Coronary artery (tissue), 2 donors: ENCODE measurements at regions not wholly inside any gene's neighbourhood (a gene's known extent, or its start where the extent isn't known, plus 50 kb on each side); places are given as distances from the start of the nearest gene placed in this dataset.

Experiments
- DNase-seq: peaks from one replicate; pipeline ENCODE4 v3.0.0-alpha.2; 2017; ENCODE audit warnings: low spot score
- H3K27ac ChIP-seq, 2 donors: fragments of 200-600 bp; sonication (generic); one replicate each; pipeline ENCODE4 v1.5.1; 2016 to 2019
- H3K4me3 ChIP-seq: fragments of 200-600 bp; sonication (generic); 2 replicates; pipeline ENCODE4 v1.5.1; 2016; ENCODE audit warnings: mild to moderate bottlenecking, moderate library complexity
- TF ChIP-seq, protein P1 (sequence below): fragments of 200-600 bp; sonication (generic); IDR thresholded peaks from one replicate; pipeline ENCODE4 v1.5.1; 2019; ENCODE audit warnings: antibody characterized with exemption

DNA sequence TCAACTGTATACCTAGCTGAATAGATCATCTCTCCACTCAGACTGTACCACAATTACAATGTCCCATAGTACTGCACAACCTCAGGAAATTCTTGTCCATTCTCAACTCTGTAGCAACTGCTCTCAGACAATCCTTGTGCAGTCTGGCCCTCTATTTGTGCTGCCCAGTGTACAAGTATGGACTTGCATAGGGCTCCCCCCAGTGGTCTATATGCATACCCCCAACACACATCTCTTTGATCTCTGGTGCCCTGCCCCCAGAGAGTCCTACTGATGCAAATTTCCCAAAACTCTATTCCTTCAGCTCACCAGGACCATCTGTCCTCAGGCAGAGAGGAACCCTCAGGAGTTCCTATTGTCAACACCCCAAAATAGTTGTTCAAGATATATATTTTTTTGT lies 205.3 kb downstream of the SLCO4C1 start:
- TF ChIP-seq, protein P1, sequence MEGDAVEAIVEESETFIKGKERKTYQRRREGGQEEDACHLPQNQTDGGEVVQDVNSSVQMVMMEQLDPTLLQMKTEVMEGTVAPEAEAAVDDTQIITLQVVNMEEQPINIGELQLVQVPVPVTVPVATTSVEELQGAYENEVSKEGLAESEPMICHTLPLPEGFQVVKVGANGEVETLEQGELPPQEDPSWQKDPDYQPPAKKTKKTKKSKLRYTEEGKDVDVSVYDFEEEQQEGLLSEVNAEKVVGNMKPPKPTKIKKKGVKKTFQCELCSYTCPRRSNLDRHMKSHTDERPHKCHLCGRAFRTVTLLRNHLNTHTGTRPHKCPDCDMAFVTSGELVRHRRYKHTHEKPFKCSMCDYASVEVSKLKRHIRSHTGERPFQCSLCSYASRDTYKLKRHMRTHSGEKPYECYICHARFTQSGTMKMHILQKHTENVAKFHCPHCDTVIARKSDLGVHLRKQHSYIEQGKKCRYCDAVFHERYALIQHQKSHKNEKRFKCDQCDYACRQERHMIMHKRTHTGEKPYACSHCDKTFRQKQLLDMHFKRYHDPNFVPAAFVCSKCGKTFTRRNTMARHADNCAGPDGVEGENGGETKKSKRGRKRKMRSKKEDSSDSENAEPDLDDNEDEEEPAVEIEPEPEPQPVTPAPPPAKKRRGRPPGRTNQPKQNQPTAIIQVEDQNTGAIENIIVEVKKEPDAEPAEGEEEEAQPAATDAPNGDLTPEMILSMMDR, result no peak
- no peak overlapping the region for H3K4me3 ChIP-seq
- no peak overlapping the region for H3K27ac ChIP-seq
- no peak for DNase-seq

GRCh38 chr5:102089883-102090282 lies 206.2 kb downstream of the SLCO4C1 start:
- TF ChIP-seq, protein P1, result no peak
- H3K27ac ChIP-seq, result no peak overlapping the region
- H3K4me3 ChIP-seq, result no peak overlapping the region
- no peak for DNase-seq

GRCh38 chr5:102087906-102088305 lies 208.2 kb downstream of the SLCO4C1 start:
- DNase-seq, result no peak
- TF ChIP-seq, protein P1, result no peak
- no peak overlapping the region for H3K27ac ChIP-seq
- H3K4me3 ChIP-seq, result no peak overlapping the region

- TF ChIP-seq, protein P1, result no peak
- DNase-seq, result no peak
- H3K27ac ChIP-seq, result no peak overlapping the region
- no peak overlapping the region for H3K4me3 ChIP-seq
Measured at GRCh38 chr5:102080288-102080687, 215.8 kb downstream of the SLCO4C1 start.

- Histone ChIP-seq H3K27ac (no peak overlapping the region), H3K4me3 (no peak overlapping the region)
- TF ChIP-seq, protein P1, result no peak
- DNase-seq, result no peak
Measured at GRCh38 chr5:102077920-102078319, 218.2 kb downstream of the SLCO4C1 start.

- Histone ChIP-seq H3K4me3 (no peak overlapping the region), H3K27ac (no peak overlapping the region)
- TF ChIP-seq, protein P1, result no peak
- no peak for DNase-seq
Measured at GRCh38 chr5:102069974-102070373, 226.1 kb downstream of the SLCO4C1 start.

DNA sequence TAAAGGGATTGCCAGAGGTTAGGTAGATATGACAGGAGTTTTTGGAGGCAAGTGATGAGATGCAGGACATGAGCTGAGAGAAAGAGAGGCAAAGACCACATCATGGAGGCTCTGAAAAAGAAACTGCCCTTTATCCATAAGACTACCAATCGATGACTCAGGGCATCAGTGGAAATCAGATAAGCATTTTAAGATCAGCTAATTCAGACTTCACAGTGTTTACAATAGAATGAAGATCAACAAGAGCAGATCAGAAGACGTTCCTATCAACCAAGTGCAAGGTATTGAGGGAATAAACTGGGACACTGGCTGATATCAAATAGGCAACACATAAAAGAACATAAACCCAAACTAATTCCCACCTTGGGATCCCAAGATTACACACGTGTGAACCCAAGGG lies 227.2 kb downstream of the SLCO4C1 start:
- no peak for DNase-seq
- TF ChIP-seq, protein P1, result no peak
- no peak overlapping the region for H3K4me3 ChIP-seq
- H3K27ac ChIP-seq, result no peak overlapping the region
